GM18511 (cell line): ENCODE measurements at regions not wholly inside any gene's neighbourhood (a gene's known extent, or its start where the extent isn't known, plus 50 kb on each side); places are given as distances from the start of the nearest gene placed in this dataset.

ENCODE experiments used
- ATAC-seq: cut with Tn5 transposase; IDR thresholded peaks from one replicate; pipeline ENCODE4 v1.9.1; 2021; ENCODE audit warnings: mild to moderate bottlenecking, moderate library complexity; ENCODE audit not compliant: unreplicated experiment

DNA sequence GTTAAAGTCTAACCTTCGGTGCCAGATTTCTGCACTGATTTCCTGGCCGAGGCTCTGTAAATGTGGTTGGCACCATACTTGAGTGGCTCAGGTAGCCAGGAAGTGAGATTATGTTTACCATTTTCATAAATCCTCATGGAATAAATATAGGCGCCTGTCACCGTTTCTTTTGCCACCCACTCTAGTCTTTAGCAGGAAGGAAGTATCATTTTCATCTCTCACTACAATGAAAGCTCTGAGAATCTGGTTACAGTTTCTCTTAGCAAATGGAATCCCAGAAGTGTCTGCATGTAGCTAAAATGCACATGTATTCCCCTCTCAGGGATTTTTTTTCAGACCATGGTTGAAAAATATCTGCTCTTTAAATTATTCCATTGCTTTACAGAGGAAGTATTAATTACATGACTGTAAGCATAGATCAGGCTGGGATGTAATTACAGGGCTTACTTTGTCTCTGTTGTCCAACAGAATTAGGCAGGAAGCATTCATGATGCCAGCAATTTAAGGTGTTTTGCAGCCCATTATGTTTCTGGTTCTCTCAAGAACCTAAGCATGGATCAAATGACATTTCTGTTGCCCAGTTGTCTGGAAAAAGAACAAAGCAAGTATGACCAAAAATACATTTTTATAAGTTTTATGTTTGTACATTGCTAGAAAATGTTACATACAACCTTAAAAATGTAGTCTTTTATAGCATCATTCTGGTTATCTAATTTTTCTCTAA lies 221.7 kb upstream of the SPRY2 start:
- no peak for ATAC-seq

DNA sequence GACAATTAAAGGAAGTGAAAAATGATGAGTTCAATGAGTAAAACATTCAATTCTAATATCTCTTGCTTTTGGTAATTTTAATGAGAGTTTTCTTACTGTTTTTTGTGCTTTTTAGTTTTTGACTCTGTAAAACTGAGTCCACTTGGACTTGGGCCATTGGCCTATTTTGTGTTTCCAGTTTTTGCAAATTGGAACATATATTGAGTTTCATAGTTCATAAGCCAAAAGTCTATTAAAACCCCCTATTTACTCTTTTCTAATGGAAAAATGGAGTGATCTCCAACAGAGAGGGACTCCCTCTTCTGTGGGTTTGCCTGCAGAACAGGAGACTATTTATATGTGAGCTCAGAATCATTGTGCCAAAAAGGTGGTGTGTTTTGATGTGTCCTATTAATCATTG lies 219.7 kb upstream of the SPRY2 start:
- no peak for ATAC-seq

DNA sequence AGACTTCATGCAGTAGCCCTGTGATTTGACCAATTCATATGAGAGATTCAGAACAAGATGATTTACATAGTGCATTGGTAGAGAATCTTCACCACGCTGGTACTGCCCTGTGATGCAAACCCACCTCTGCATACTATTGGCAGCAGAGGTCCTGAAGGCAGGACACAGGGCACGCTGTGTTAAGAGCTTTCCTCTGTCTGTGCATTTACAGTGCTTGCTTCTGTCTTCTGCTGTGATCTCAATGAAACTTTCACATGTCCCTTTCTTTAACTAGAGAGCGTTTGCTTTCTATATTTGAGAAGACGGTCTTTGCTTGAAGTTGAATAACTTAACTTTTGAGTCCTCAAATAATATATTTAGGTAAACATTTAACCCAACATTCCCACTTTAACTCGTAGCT lies 219.0 kb upstream of the SPRY2 start:
- no peak for ATAC-seq

DNA sequence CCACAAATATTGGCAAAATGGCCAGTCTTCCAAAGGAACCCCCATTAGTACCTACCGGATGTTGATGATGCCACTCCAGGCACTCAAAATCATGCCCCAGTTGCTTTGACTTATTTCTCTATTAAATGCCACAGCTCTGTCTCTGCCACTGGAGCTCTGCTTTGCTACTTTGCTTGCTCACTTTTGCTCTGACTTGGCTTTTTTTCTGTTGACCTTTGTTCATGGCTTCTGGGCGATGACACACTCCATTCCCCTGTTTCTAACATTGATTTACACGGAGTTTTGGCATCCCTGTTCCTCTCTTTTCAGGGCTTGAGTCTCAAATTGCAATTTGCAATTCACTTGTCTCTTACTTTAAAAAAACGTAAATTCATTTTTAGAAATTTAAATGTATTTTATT lies 217.1 kb upstream of the SPRY2 start:
- ATAC-seq: no peak

- ATAC-seq: no peak
Measured at GRCh38 chr13:80555796-80556678, 215.1 kb upstream of the SPRY2 start.

- ATAC-seq: no peak
Measured at GRCh38 chr13:80552851-80553440, 212.0 kb upstream of the SPRY2 start.

- ATAC-seq: no peak
Measured at GRCh38 chr13:80551650-80552497, 210.9 kb upstream of the SPRY2 start.

GRCh38 chr13:80550971-80551441 lies 210.1 kb upstream of the SPRY2 start:
- ATAC-seq: no peak

GRCh38 chr13:80548915-80549314 lies 208.0 kb upstream of the SPRY2 start:
- ATAC-seq: no peak

DNA sequence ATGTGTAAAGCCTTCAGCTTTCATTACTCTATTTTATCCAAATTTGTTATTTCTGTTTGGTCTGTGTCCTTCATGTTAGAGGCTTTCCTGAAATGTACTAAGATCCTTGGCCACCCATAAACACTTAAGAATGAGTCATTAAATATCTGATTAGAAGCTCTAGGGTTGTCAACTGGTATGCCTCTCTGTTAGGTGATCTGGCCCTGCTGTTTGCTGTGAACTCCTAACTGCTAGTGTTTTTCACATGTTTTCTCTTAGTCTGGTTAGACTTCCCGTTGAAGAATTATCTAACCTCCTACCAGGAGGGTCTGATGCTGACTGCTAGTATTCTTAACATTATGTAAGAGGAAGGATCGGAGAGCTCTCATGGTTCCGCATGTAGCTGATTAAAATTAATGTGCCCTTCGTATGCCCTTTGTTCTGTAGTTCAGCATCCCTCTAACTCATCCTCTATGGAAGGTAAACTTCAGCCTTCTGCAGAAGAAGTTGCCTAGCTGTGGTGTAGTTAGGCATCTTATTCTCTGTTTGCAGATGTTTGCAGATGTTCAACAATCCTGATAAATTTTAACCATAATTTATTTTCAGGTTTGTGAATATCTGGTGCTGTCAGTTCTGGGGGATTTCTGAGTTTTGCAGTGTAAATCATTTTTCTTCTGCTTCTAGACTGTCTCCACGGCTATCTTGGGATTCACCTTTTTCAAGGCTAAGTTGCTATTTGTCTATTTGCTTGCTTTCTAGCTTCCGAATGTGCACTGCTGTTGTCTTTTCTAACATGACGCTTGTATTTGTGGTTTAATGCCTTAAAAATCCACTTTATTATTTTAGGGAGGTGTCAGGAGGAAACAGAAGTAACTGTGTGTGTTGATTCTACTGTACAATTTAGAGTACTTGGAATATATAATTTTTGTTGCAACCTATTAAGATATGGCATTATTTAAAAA lies 207.2 kb upstream of the SPRY2 start:
- no peak for ATAC-seq

DNA sequence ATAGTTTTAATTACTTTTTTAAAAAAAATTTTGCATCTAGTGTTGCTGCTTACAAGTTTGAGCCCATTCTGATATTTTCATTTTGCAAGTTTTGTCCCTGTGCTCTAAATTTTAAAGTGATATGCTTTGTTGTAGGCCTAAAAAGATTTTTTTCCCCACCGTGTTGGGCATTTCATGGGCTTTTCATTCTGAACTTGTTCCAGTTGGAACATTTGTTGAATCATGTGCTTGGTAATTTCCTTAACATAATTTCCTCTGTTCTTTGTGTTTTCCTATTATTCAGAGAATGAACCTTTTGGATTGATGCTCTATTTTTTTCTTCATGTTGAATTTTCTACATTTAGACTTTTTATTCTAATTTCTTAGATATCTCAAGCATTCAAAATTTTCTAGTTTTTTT lies 206.4 kb upstream of the SPRY2 start:
- ATAC-seq: no peak

DNA sequence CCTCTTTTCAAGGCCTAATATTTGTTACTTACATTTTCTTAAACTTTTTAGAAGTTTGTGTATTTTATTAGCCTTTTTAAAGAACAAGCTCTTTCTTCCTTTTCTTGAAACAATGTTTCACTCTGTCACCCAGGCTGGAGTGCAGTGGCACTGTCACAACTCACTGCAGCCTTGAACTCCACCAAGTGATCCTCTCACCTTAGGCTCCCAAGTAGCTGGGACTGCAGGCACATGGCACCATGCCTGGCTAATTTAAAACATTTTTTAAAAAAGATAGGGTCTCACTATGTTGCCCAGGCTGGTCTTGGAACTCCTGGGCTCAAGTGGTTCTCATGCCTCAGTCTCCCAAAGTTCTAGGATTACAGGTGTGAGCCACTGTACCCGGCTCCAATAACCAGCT lies 192.2 kb upstream of the SPRY2 start:
- no peak for ATAC-seq

DNA sequence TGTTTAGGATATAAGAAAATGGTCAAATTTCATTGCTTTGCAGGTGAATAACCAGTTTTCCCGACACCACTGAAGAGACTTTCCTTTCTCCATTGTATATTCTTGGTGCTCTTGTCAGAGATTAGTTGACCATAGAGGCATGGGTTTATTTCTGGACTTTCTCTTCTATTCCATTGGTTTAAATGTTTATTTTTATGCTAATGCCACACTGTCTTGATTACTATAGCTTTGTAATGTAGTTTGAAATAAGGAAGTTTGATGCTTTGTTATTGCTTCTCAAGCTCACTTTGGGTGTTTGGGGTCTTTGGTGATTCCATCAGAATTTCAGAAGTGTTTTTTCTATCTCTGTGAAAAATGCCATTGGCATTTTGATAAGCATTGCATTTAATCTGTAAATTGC lies 190.0 kb upstream of the SPRY2 start:
- no peak for ATAC-seq

- no peak for ATAC-seq
Measured at GRCh38 chr13:80530191-80530590, 189.3 kb upstream of the SPRY2 start.

DNA sequence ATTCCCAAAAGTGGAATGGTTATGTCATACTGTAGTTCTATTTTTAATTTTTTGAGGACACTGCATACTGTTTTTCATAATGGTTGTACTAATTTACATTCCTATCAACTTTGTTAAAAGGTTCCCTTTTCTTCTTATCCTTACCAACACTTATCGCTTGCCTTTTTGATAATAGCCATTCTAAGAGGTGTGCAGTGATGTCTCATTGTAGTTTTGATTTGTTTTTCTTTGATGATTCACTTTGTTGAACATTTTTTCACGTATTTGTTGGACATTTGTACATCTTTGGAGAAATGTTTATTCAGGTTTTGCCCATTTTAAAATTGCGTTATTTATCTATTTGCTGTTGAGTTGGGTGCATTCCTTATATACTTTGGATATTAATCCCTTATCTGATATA lies 188.8 kb upstream of the SPRY2 start:
- ATAC-seq: no peak

- no peak for ATAC-seq
Measured at GRCh38 chr13:80528733-80529132, 187.8 kb upstream of the SPRY2 start.

DNA sequence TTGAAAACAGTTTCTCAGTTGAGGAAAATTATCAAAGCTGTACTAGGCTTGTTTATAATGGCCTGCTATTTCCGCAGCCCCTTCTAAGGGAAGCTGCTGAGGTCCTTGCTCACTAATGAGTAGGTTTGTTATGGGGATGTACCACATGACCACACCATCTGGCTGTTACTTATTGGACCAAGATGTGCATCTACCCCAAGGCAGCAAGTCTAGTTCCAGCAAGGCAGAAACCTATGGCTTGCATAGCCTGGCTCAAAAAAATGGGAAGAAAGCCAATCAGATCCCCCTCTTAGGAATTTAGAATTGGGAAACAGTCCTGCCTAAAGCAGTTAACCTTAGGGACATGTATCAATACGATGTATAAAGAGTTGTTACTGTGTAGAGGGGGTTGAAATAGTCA lies 186.5 kb upstream of the SPRY2 start:
- ATAC-seq: no peak

GRCh38 chr13:80524447-80525215 lies 183.7 kb upstream of the SPRY2 start:
- no peak for ATAC-seq

GRCh38 chr13:80523134-80523533 lies 182.2 kb upstream of the SPRY2 start:
- ATAC-seq: no peak
